GM23338 (cell line): ENCODE measurements at regions not wholly inside any gene's neighbourhood (a gene's known extent, or its start where the extent isn't known, plus 50 kb on each side); places are given as distances from the start of the nearest gene placed in this dataset.

ENCODE experiments used
- CTCF ChIP-seq, 2 experiments: fragments of 200-600 bp in 1 of 2; sonication (generic) in 1 of 2; conservative IDR thresholded peaks; 2 replicates each; pipeline versions ENCODE4 v1.5.1 to v1.6.1; 2016 to 2017; ENCODE audit warnings: antibody characterized with exemption in 2 of 2, low read depth in 2 of 2, mild to moderate bottlenecking in 2 of 2, moderate library complexity in 1 of 2
- EZH2 ChIP-seq: fragments of 200-600 bp; sonication (generic); IDR thresholded peaks from one replicate; pipeline ENCODE4 v1.8.0; 2017; ENCODE audit warnings: antibody characterized with exemption, mild to moderate bottlenecking, low read depth; ENCODE audit not compliant: unreplicated experiment
- EZH2phosphoT487 ChIP-seq: fragments of 200-600 bp; sonication (generic); IDR thresholded peaks from one replicate; pipeline ENCODE4 v1.8.1; 2018; ENCODE audit warnings: antibody characterized with exemption; ENCODE audit not compliant: unreplicated experiment
- POLR2AphosphoS5 ChIP-seq: IDR thresholded peaks from 2 replicates; pipeline ENCODE4 v1.6.1; 2016; ENCODE audit warnings: antibody characterized with exemption, low read depth

DNA sequence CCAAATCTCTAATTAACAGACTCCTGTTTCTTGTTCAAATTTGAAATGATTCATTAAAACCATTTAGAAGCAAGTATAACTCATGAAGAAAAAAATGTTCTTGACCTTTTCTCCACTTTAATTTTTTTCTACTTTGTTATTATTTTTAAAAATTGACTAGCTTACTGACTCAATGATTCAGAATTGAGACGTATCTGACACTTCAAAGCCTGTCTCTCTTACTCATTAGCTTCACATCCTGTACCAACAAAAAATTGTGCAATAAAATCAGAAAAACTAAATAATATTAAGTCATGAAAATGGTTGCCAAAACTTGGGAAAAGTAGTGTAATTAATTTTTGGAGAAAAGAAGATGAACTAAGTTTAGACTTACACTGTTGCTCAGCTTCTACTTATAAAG is 331.2 kb downstream of the SLC16A7 start:
- TF ChIP-seq CTCF (conservative IDR thresholded peaks at IDR 0.05; ENCODE audit: low read depth in 2 of 2), result no peak
- no peak for TF ChIP-seq POLR2AphosphoS5
- TF ChIP-seq EZH2phosphoT487, result no peak
- TF ChIP-seq EZH2, result no peak
